ENCODE measurements at regions not wholly inside any gene's neighbourhood (a gene's known extent, or its start where the extent isn't known, plus 50 kb on each side); places are given as distances from the start of the nearest gene placed in this dataset.

DNA sequence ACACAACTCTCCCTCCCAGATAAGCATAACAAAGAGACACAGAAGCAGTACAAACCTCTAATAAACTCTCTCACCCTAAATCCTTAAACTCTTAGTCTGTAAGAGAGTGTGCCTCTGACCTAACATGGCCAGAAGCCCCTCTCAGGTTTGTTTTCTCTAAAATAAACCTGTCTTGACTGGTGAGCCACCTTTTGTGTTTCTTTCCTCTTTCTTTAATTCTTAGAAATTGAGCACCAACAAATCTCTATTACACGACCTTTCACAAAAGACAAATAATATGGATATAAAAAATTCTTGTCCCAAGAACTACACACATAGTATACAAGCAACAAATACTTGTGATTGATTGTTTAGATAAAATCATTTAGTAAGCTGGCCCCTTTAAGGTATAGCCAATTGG, 573.7 kb downstream of the EPHA5 start (continued):
- TF ChIP-seq, protein P1, sequence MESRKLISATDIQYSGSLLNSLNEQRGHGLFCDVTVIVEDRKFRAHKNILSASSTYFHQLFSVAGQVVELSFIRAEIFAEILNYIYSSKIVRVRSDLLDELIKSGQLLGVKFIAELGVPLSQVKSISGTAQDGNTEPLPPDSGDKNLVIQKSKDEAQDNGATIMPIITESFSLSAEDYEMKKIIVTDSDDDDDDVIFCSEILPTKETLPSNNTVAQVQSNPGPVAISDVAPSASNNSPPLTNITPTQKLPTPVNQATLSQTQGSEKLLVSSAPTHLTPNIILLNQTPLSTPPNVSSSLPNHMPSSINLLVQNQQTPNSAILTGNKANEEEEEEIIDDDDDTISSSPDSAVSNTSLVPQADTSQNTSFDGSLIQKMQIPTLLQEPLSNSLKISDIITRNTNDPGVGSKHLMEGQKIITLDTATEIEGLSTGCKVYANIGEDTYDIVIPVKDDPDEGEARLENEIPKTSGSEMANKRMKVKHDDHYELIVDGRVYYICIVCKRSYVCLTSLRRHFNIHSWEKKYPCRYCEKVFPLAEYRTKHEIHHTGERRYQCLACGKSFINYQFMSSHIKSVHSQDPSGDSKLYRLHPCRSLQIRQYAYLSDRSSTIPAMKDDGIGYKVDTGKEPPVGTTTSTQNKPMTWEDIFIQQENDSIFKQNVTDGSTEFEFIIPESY (IDR thresholded peaks at IDR 0.05; ENCODE audit: extremely low read depth, insufficient replicate concordance, low read length), result no peak

DNA sequence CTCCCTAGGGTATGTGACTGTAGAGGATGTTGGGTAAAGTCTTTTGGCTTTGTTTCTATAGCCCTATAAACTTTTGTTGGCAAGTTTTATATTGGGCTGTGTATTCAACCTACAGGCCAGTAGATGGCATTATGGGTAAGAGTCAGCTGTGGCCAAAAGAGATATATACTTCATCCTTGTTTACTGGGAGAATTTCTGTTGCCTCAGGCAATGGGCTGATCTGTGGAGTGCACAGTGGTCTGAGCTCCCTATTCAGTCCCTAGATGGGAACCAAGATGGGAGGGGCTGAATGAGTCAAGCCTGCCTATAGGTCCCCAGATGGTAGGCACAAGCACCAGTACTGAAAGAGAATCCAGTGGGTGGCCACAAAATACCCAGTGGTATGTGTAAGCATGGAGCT, 580.6 kb downstream of the EPHA5 start:
- ChIA-PET POLR2A (no interaction called here), CTCF (no interaction called here), RAD21 (ENCODE audit: low non-redundant PET in 1 of 2, low total read pairs in 2 of 2, uncharacterized antibody in 2 of 2, unreplicated experiment in 2 of 2) (no interaction called here)
- Histone ChIP-seq H4K20me1 (ENCODE audit: insufficient read depth) (no peaks in the 10 kb centered on the region), H3K27me3 (ENCODE audit: insufficient read depth, low read length) (no peaks in the 10 kb centered on the region), H2AFZ (ENCODE audit: low read depth, low read length, poor library complexity, severe bottlenecking) (no peak overlapping the region), H3K4me1 (ENCODE audit: control insufficient read depth in 1 of 2, insufficient read depth in 2 of 2, low read length in 2 of 2) (no peaks in the 10 kb centered on the region), H3K79me2 (ENCODE audit: insufficient read depth, low read length) (no peaks in the 10 kb centered on the region), H3K9ac (ENCODE audit: low read length) (no peak overlapping the region), H3K9me2 (ENCODE audit: insufficient read depth) (no peaks in the 10 kb centered on the region), H3K9me3 (ENCODE audit: control insufficient read depth in 1 of 2, insufficient read depth in 1 of 2, low read depth in 1 of 2, low read length in 2 of 2) (peaks cover 8 to 26% of the 10 kb centered on the region in 2 experiments; a peak in 2 of 4 replicates), H3K27ac (ENCODE audit: low read depth, low read length) (no peak overlapping the region), H3K36me3 (ENCODE audit: control insufficient read depth in 1 of 2, insufficient read depth in 2 of 2, low read length in 2 of 2) (no peaks in the 10 kb centered on the region), H3K4me3 (replicated peaks in 1 of 2; ENCODE audit: low read depth in 1 of 2, low read length in 2 of 2) (no peak overlapping the region), H3K4me2 (ENCODE audit: low read length) (no peak overlapping the region)
- ATAC-seq (no peak), DNase-seq (ENCODE audit: low read depth, low spot score) (no peak)
- TF ChIP-seq EZH2phosphoT487 (IDR thresholded peaks at IDR 0.05; ENCODE audit: borderline replicate concordance) (no peak), POLR2AphosphoS5 (IDR thresholded peaks at IDR 0.05; ENCODE audit: low read depth, low read length) (no peak), EGR1 (IDR thresholded peaks at IDR 0.05; ENCODE audit: low read depth) (no peak), CBX3 (IDR thresholded peaks at IDR 0.05; ENCODE audit: low read depth) (no peak)
- no TSS peak for BruUV-seq (replicated peaks)
- intact Hi-C loops (cut with micrococcal nuclease), result no loop called here

DNA sequence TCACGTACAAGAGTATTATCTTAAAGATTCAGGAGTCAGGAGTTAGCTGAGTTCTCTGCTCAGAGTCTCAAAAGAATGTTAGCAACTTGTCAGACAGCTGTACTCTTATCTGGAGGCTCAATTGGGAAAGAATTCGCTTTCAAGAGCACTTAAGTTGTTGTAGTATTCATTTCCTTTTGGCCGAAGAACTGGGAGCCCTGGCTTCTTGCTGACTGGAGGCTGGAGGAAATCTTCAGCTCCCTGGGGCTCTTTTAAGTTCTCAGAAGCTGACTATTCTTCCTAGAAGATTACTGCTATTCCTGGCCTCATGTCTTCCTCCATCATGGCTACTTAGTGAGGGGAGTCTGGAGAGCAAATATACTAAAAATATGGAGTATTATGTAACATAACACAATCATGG, 587.2 kb downstream of the EPHA5 start:
- intact Hi-C loops (cut with micrococcal nuclease), result no loop called here
- DNase-seq (ENCODE audit: low read depth, low spot score) (no peak), ATAC-seq (no peak)
- Histone ChIP-seq H3K79me2 (ENCODE audit: insufficient read depth, low read length) (no peaks in the 10 kb centered on the region), H3K4me1 (ENCODE audit: control insufficient read depth in 1 of 2, insufficient read depth in 2 of 2, low read length in 2 of 2) (no peaks in the 10 kb centered on the region), H3K4me3 (replicated peaks in 1 of 2; ENCODE audit: low read depth in 1 of 2, low read length in 2 of 2) (no peak overlapping the region), H3K4me2 (ENCODE audit: low read length) (no peak overlapping the region), H3K9me3 (ENCODE audit: control insufficient read depth in 1 of 2, insufficient read depth in 1 of 2, low read depth in 1 of 2, low read length in 2 of 2) (peaks cover 0 to 21% of the 10 kb centered on the region in 2 experiments; a peak in 3 of 4 replicates), H3K27ac (ENCODE audit: low read depth, low read length) (no peak overlapping the region), H3K36me3 (ENCODE audit: control insufficient read depth in 1 of 2, insufficient read depth in 2 of 2, low read length in 2 of 2) (no peaks in the 10 kb centered on the region), H2AFZ (ENCODE audit: low read depth, low read length, poor library complexity, severe bottlenecking) (no peak overlapping the region), H3K9ac (ENCODE audit: low read length) (no peak overlapping the region), H3K27me3 (ENCODE audit: insufficient read depth, low read length) (no peaks in the 10 kb centered on the region), H3K9me2 (ENCODE audit: insufficient read depth) (no peaks in the 10 kb centered on the region), H4K20me1 (ENCODE audit: insufficient read depth) (no peaks in the 10 kb centered on the region; the same call in 1 of the 2 replicates)
- no peak for TF ChIP-seq CTCF (IDR thresholded peaks at IDR 0.05 in 2 of 3, conservative IDR thresholded peaks at IDR 0.05 in 1 of 3; ENCODE audit: borderline replicate concordance in 1 of 3, insufficient read depth in 1 of 3, low read depth in 2 of 3, low read length in 2 of 3)
- no peak for TF ChIP-seq SIN3A (IDR thresholded peaks at IDR 0.05; ENCODE audit: low read depth)
- no TSS peak for BruUV-seq (replicated peaks)
- ChIA-PET POLR2A (no interaction called here), CTCF (no interaction called here), RAD21 (ENCODE audit: low non-redundant PET in 1 of 2, low total read pairs in 2 of 2, uncharacterized antibody in 2 of 2, unreplicated experiment in 2 of 2) (no interaction called here)

Measured in HCT116 (cell line).